ENCODE measurements at regions not wholly inside any gene's neighbourhood (a gene's known extent, or its start where the extent isn't known, plus 50 kb on each side); places are given as distances from the start of the nearest gene placed in this dataset.

DNA sequence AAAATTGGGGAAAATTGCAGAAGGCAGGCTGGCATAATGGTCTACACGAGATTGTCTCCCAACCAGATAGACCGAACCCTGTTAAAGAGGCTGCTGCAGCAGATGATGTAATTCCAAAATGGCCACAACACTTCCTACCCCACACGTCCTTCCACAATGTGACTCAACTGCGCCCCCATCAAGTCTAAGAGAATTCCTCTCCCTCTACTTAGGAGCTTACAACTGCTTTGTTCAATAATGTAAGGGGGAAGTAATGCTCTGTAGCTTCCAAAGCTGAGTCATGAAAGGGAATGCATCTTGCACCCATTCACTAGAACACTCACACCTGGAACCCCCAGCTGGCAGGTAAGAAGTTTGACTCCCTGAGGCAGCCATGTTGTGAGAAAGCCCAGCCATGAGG lies 117.8 kb upstream of the IRS2 start:
- no peaks in the 10 kb centered on the region for H3K9me3 ChIP-seq (ENCODE audit: control insufficient read depth in 3 of 3, low read length in 3 of 3)
- H3K27me3 ChIP-seq (ENCODE audit: control insufficient read depth in 3 of 3, insufficient read depth in 3 of 3, low read length in 3 of 3), result peaks cover 0 to 9% (median 3%) of the 10 kb centered on the region in 3 donors
- no peak overlapping the region for H3K4me3 ChIP-seq (ENCODE audit: low read length in 3 of 3)
- H3K4me1 ChIP-seq (ENCODE audit: control insufficient read depth in 3 of 3, insufficient read depth in 3 of 3, low read length in 3 of 3), result no peaks in the 10 kb centered on the region
- no peak overlapping the region for H3K27ac ChIP-seq (ENCODE audit: low read depth, low read length)
- no peaks in the 10 kb centered on the region for H3K36me3 ChIP-seq (ENCODE audit: control insufficient read depth in 3 of 3, insufficient read depth in 3 of 3, low read length in 3 of 3)
- H3K9ac ChIP-seq (ENCODE audit: low read depth in 1 of 3, low read length in 3 of 3), result no peak overlapping the region

DNA sequence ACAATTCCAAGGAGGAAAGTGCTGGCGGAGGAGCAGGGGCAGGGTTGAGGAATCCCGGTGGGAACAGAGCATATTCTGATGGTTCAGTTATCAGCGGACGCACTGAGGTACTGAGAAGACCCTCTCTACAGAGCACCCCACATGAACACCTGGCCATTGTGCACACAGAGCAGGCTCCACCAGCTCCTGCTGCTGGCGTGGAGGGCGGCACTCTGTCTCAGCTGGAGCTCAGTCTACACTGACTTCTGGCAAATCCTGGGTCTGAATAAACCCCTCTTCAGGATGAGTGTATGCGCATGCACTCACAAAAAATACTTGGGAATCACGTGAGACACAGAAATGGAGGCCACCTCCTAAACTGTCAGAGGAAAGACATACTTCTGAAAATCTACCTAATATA lies 114.4 kb upstream of the IRS2 start:
- Histone ChIP-seq H3K4me1 (ENCODE audit: control insufficient read depth in 3 of 3, insufficient read depth in 3 of 3, low read length in 3 of 3) (peaks cover 0 to 4% (median 0%) of the 10 kb centered on the region in 3 donors), H3K27ac (ENCODE audit: low read depth, low read length) (no peak overlapping the region), H3K36me3 (ENCODE audit: control insufficient read depth in 3 of 3, insufficient read depth in 3 of 3, low read length in 3 of 3) (no peaks in the 10 kb centered on the region), H3K9ac (ENCODE audit: low read depth in 1 of 3, low read length in 3 of 3) (no peak overlapping the region), H3K27me3 (ENCODE audit: control insufficient read depth in 3 of 3, insufficient read depth in 3 of 3, low read length in 3 of 3) (peaks cover 0 to 9% (median 3%) of the 10 kb centered on the region in 3 donors), H3K9me3 (ENCODE audit: control insufficient read depth in 3 of 3, low read length in 3 of 3) (no peaks in the 10 kb centered on the region), H3K4me3 (ENCODE audit: low read length in 3 of 3) (no peak overlapping the region)

DNA sequence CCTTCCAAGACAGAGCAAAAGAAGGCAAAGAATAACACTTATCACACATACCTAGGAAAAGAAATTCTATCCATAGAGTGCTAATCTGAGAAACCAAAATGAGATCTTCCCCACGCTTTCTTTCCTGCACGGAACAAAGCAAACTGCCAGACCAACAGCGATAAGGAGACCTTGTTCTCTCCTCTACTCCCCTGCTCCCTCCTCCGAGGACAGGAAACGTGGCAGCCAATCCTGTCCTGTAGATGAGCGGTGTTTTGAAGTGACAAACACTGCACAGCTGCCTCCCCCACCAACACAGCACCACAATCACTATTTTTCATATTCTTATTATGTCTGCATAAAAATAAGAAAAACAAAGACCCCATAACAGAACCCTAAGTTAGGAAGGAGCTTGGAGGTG lies 113.9 kb upstream of the IRS2 start:
- Histone ChIP-seq H3K9me3 (ENCODE audit: control insufficient read depth in 3 of 3, low read length in 3 of 3) (no peaks in the 10 kb centered on the region), H3K4me3 (ENCODE audit: low read length in 3 of 3) (no peak overlapping the region), H3K27ac (ENCODE audit: low read depth, low read length) (no peak overlapping the region), H3K36me3 (ENCODE audit: control insufficient read depth in 3 of 3, insufficient read depth in 3 of 3, low read length in 3 of 3) (no peaks in the 10 kb centered on the region), H3K4me1 (ENCODE audit: control insufficient read depth in 3 of 3, insufficient read depth in 3 of 3, low read length in 3 of 3) (peaks cover 0 to 4% (median 0%) of the 10 kb centered on the region in 3 donors), H3K9ac (ENCODE audit: low read depth in 1 of 3, low read length in 3 of 3) (no peak overlapping the region), H3K27me3 (ENCODE audit: control insufficient read depth in 3 of 3, insufficient read depth in 3 of 3, low read length in 3 of 3) (peaks cover 0 to 9% (median 3%) of the 10 kb centered on the region in 3 donors)

DNA sequence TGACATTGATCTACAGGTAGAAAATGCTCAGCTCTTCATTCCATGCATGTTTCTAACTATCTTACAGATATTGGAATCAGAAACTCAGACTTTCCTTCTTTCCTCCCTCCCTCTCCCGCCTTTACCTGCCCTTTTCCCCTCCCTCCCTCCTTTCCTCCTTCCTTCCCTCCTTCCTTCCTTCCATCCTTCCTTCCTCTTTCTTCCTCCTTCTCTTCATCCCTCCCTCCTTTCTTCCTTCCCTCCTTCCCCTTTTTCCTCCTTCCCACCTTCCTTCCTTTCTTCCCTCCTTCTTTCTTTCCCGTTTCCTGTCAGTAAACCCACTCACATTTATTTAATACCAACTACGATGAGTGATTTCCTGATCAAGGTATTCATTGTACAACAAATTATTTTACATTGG lies 113.4 kb upstream of the IRS2 start:
- Histone ChIP-seq H3K9me3 (ENCODE audit: control insufficient read depth in 3 of 3, low read length in 3 of 3) (no peaks in the 10 kb centered on the region), H3K27me3 (ENCODE audit: control insufficient read depth in 3 of 3, insufficient read depth in 3 of 3, low read length in 3 of 3) (peaks cover 0 to 9% (median 3%) of the 10 kb centered on the region in 3 donors), H3K9ac (ENCODE audit: low read depth in 1 of 3, low read length in 3 of 3) (no peak overlapping the region), H3K4me1 (ENCODE audit: control insufficient read depth in 3 of 3, insufficient read depth in 3 of 3, low read length in 3 of 3) (peaks cover 0 to 4% (median 0%) of the 10 kb centered on the region in 3 donors), H3K27ac (ENCODE audit: low read depth, low read length) (no peak overlapping the region), H3K4me3 (ENCODE audit: low read length in 3 of 3) (no peak overlapping the region), H3K36me3 (ENCODE audit: control insufficient read depth in 3 of 3, insufficient read depth in 3 of 3, low read length in 3 of 3) (no peaks in the 10 kb centered on the region)

DNA sequence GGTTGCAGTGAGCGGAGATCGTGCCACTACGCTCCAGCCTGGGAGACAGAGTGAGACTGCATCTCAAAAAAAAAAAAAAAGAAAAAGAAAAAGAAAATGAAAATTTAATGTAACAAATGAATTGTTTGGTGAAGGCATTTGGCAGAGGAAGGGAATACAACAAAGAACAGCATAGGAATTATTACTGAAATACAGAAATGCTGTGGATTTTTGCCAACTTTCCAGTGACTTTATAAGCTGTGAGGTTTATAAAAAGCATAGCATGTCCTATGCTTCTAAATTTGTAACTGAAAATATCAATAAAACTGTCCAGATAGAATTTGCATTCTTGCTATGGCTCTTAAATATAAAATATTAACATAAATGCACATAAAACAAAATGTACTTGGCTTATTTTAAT lies 112.9 kb upstream of the IRS2 start:
- H3K9me3 ChIP-seq (ENCODE audit: control insufficient read depth in 3 of 3, low read length in 3 of 3), result no peaks in the 10 kb centered on the region
- no peak overlapping the region for H3K27ac ChIP-seq (ENCODE audit: low read depth, low read length)
- peaks cover 0 to 4% (median 0%) of the 10 kb centered on the region in 3 donors for H3K4me1 ChIP-seq (ENCODE audit: control insufficient read depth in 3 of 3, insufficient read depth in 3 of 3, low read length in 3 of 3)
- H3K27me3 ChIP-seq (ENCODE audit: control insufficient read depth in 3 of 3, insufficient read depth in 3 of 3, low read length in 3 of 3), result peaks cover 0 to 9% (median 3%) of the 10 kb centered on the region in 3 donors
- H3K4me3 ChIP-seq (ENCODE audit: low read length in 3 of 3), result no peak overlapping the region
- no peak overlapping the region for H3K9ac ChIP-seq (ENCODE audit: low read depth in 1 of 3, low read length in 3 of 3)
- H3K36me3 ChIP-seq (ENCODE audit: control insufficient read depth in 3 of 3, insufficient read depth in 3 of 3, low read length in 3 of 3), result no peaks in the 10 kb centered on the region

DNA sequence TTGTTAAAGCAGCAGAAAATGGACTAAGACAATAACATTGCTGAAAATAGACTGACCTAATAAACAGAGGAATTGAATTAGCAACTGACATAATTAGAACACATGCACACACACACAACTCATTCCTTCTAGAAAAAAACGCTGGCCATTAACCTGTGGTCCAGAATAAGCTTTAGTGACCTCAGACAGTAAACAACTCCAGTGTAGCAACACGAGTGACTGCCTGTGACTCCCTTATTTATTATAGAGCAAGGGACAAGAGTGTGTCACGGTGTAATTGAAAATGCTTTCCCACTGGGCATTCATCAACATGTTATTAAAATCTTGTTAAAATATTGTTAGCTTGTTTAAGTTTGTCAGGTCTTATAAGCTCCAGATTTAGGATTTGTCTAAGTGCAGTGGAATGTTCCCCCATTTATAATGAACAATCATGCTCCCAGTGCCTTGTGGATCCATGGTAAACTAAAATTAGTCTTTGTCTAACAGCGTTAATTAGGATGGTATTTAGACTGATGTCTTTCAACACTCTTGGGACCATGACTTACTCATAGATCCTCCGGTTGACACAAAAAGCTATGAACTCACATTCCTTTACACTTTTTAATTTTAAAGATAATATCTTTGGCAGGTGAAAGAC lies 111.7 kb upstream of the IRS2 start:
- Histone ChIP-seq H3K27ac (ENCODE audit: low read depth, low read length) (no peak overlapping the region), H3K36me3 (ENCODE audit: control insufficient read depth in 3 of 3, insufficient read depth in 3 of 3, low read length in 3 of 3) (no peaks in the 10 kb centered on the region), H3K27me3 (ENCODE audit: control insufficient read depth in 3 of 3, insufficient read depth in 3 of 3, low read length in 3 of 3) (peaks cover 0 to 9% (median 3%) of the 10 kb centered on the region in 3 donors), H3K4me1 (ENCODE audit: control insufficient read depth in 3 of 3, insufficient read depth in 3 of 3, low read length in 3 of 3) (peaks cover 0 to 4% (median 0%) of the 10 kb centered on the region in 3 donors), H3K9ac (ENCODE audit: low read depth in 1 of 3, low read length in 3 of 3) (no peak overlapping the region), H3K9me3 (ENCODE audit: control insufficient read depth in 3 of 3, low read length in 3 of 3) (no peaks in the 10 kb centered on the region), H3K4me3 (ENCODE audit: low read length in 3 of 3) (no peak overlapping the region)

DNA sequence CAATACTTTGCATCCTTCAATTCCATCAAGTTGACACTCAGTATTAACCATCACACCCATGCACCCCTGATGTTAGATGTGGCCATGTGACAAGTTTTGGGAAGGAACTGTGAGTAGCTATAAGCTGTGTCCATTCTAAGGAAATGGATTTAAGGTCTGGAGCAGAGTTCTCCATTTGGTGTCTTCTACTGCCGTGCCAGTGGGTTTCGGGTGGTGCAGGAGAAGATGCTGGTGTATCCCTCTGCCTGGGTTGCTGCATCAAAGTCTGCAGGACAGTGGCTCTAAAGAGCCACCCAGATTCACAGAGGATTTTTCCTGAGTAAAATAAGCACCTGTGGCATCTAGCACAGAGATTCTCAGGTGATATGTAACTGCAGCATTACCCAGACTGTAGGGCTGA lies 105.7 kb upstream of the IRS2 start:
- peaks cover 0 to 2% (median 0%) of the 10 kb centered on the region in 3 donors for H3K9me3 ChIP-seq (ENCODE audit: control insufficient read depth in 3 of 3, low read length in 3 of 3)
- no peak overlapping the region for H3K9ac ChIP-seq (ENCODE audit: low read depth in 1 of 3, low read length in 3 of 3)
- no peaks in the 10 kb centered on the region for H3K36me3 ChIP-seq (ENCODE audit: control insufficient read depth in 3 of 3, insufficient read depth in 3 of 3, low read length in 3 of 3)
- H3K4me1 ChIP-seq (ENCODE audit: control insufficient read depth in 3 of 3, insufficient read depth in 3 of 3, low read length in 3 of 3), result no peaks in the 10 kb centered on the region
- no peak overlapping the region for H3K27ac ChIP-seq (ENCODE audit: low read depth, low read length)
- H3K27me3 ChIP-seq (ENCODE audit: control insufficient read depth in 3 of 3, insufficient read depth in 3 of 3, low read length in 3 of 3), result no peaks in the 10 kb centered on the region
- no peak overlapping the region for H3K4me3 ChIP-seq (ENCODE audit: low read length in 3 of 3)

DNA sequence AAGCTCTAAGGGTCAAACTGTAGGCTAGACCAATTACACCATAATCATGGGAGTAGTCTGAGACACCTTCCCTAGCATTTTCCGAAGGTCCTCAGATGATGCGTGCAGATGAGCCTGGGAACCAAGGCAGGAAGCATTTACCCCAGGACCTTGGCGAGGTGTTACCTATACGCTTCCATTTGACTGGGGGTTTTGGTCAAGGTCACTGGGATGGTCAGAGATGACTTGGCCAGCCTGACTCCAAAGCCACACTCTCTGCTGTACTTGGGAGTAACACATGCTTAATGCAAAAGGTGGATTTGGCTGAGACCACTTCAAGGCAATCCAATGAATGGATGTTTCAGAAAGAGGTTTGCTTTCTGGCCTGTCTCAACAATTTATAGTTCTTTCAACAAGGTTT lies 98.9 kb upstream of the IRS2 start:
- Histone ChIP-seq H3K4me3 (ENCODE audit: low read length in 3 of 3) (no peak overlapping the region), H3K27ac (ENCODE audit: low read depth, low read length) (no peak overlapping the region), H3K27me3 (ENCODE audit: control insufficient read depth in 3 of 3, insufficient read depth in 3 of 3, low read length in 3 of 3) (peaks cover 7 to 11% (median 9%) of the 10 kb centered on the region in 3 donors), H3K36me3 (ENCODE audit: control insufficient read depth in 3 of 3, insufficient read depth in 3 of 3, low read length in 3 of 3) (no peaks in the 10 kb centered on the region), H3K4me1 (ENCODE audit: control insufficient read depth in 3 of 3, insufficient read depth in 3 of 3, low read length in 3 of 3) (peaks cover 0 to 24% (median 0%) of the 10 kb centered on the region in 3 donors), H3K9me3 (ENCODE audit: control insufficient read depth in 3 of 3, low read length in 3 of 3) (peaks cover 0 to 2% (median 0%) of the 10 kb centered on the region in 3 donors), H3K9ac (ENCODE audit: low read depth in 1 of 3, low read length in 3 of 3) (no peak overlapping the region)

DNA sequence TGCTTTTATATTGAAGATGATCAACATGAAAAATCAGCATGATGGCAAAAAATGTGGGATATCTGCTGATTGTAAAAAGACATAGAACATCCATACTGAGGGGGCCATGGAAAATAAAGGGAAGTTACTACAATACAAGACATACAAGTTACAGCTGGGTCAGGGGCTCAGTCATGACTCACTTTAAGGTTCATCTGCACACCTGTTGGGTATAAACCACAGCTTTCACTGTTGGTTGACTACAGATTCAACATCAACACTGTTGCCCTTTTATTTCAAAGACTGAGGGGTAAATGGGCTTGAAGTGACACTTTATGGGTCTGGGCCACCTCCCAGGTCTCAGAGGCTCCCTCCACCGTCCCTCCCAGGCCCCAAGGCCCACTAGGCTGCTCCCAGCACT lies 98.1 kb upstream of the IRS2 start:
- no peak overlapping the region for H3K9ac ChIP-seq (ENCODE audit: low read depth in 1 of 3, low read length in 3 of 3)
- no peak overlapping the region for H3K4me3 ChIP-seq (ENCODE audit: low read length in 3 of 3)
- H3K9me3 ChIP-seq (ENCODE audit: control insufficient read depth in 3 of 3, low read length in 3 of 3), result peaks cover 0 to 2% (median 0%) of the 10 kb centered on the region in 3 donors
- peaks cover 7 to 12% (median 9%) of the 10 kb centered on the region in 3 donors for H3K27me3 ChIP-seq (ENCODE audit: control insufficient read depth in 3 of 3, insufficient read depth in 3 of 3, low read length in 3 of 3)
- no peak overlapping the region for H3K27ac ChIP-seq (ENCODE audit: low read depth, low read length)
- H3K36me3 ChIP-seq (ENCODE audit: control insufficient read depth in 3 of 3, insufficient read depth in 3 of 3, low read length in 3 of 3), result no peaks in the 10 kb centered on the region
- peaks cover 0 to 24% (median 0%) of the 10 kb centered on the region in 3 donors for H3K4me1 ChIP-seq (ENCODE audit: control insufficient read depth in 3 of 3, insufficient read depth in 3 of 3, low read length in 3 of 3)

DNA sequence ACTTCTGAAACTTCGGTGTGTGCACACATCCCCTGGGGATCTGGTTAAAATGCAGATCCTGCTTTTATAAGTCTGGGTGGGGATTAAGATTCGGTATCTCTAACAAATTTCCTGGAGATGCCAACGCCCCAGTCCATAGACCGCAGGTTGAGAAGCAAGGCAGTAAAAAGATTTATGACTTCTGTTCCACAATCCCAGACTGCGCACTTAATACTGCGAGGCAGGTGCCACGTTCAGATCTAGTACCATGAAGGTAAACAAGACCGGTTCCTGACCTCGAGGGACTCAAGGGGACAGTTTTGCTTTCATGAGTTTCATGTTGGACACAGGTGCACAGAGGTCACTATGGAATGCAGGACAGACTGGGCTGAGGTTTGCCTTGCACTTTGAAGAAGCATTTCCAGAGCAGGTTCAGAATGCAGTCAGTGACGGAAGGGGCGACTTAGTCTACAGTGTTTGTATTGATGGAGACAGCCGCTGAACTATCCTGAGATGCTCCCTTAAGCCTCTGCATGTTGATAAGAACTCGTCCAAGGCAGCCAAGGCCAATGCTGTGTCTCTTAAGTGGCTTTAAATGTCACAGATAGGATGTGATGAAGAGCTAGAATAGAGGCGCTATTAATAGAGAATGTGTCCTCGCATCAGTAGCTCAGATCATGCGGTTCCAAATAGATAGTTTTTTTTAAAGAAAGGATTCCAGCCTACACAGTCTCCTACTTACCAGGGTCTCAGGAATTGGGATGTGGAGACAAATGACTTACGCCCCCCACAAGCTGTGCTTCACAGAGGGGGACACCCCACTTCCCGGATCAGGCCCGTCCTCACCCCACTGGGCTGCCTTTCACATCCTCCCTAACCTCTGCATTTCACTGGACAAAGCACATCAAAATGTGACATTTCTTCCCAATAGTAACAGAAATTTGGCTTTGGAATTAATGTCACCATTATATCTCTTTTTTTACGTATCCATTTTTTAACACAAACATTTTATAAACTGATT lies 97.1 kb upstream of the IRS2 start:
- Histone ChIP-seq H3K27me3 (ENCODE audit: control insufficient read depth in 3 of 3, insufficient read depth in 3 of 3, low read length in 3 of 3) (peaks cover 7 to 12% (median 9%) of the 10 kb centered on the region in 3 donors), H3K9ac (ENCODE audit: low read depth in 1 of 3, low read length in 3 of 3) (peak overlapping the region in 1 of 3 donors; percentile 54), H3K4me1 (ENCODE audit: control insufficient read depth in 3 of 3, insufficient read depth in 3 of 3, low read length in 3 of 3) (peaks cover 0 to 24% (median 0%) of the 10 kb centered on the region in 3 donors), H3K27ac (ENCODE audit: low read depth, low read length) (no peak overlapping the region), H3K4me3 (ENCODE audit: low read length in 3 of 3) (peak overlapping the region in 1 of 3 donors; percentile 45), H3K9me3 (ENCODE audit: control insufficient read depth in 3 of 3, low read length in 3 of 3) (peaks cover 0 to 2% (median 0%) of the 10 kb centered on the region in 3 donors), H3K36me3 (ENCODE audit: control insufficient read depth in 3 of 3, insufficient read depth in 3 of 3, low read length in 3 of 3) (no peaks in the 10 kb centered on the region)

All from skeletal muscle tissue (tissue), 3 donors.